Neural progenitor cell (in vitro differentiated cells): ENCODE measurements at regions not wholly inside any gene's neighbourhood (a gene's known extent, or its start where the extent isn't known, plus 50 kb on each side); places are given as distances from the start of the nearest gene placed in this dataset.

Experiments used
- CTCF ChIP-seq: fragments of 200-600 bp; sonication (generic); IDR thresholded peaks from 2 replicates; pipeline ENCODE4 v1.5.1; 2017; ENCODE audit warnings: antibody characterized with exemption, mild to moderate bottlenecking
- EZH2 ChIP-seq: fragments of 200-600 bp; sonication (generic); IDR thresholded peaks from 2 replicates; pipeline ENCODE4 v1.6.1; 2017; ENCODE audit warnings: antibody characterized with exemption, mild to moderate bottlenecking, moderate library complexity
- EZH2phosphoT487 ChIP-seq: fragments of 200-600 bp; sonication (generic); IDR thresholded peaks from 2 replicates; pipeline ENCODE4 v1.6.1; 2017; ENCODE audit warnings: antibody characterized with exemption

GRCh38 chr6:154921482-154921881 is 73.6 kb upstream of the TIAM2 start:
- TF ChIP-seq CTCF (no peak), EZH2phosphoT487 (no peak), EZH2 (no peak)
